ENCODE measurements at regions not wholly inside any gene's neighbourhood (a gene's known extent, or its start where the extent isn't known, plus 50 kb on each side); places are given as distances from the start of the nearest gene placed in this dataset.

GRCh38 chr2:12212841-12213597 lies 466.6 kb downstream of the LPIN1 start:
- H3K27ac Mint-ChIP-seq = no peak overlapping the region
- Histone ChIP-seq H3K27ac (ENCODE audit: low read depth, low read length) (no peak overlapping the region), H3K36me3 (ENCODE audit: insufficient read depth, low read length) (no peaks in the 10 kb centered on the region), H3K4me1 (ENCODE audit: insufficient read depth, low read length) (no peaks in the 10 kb centered on the region), H3K9me3 (ENCODE audit: control insufficient read depth in 1 of 2, low read length in 2 of 2) (no peaks in the 10 kb centered on the region), H3K27me3 (ENCODE audit: insufficient read depth, low read length) (no peaks in the 10 kb centered on the region), H3K4me3 (ENCODE audit: low read length in 2 of 2) (no peak overlapping the region)
- DNase-seq = no peak
- no peaks in the 10 kb centered on the region for H3K36me3 Mint-ChIP-seq
- POLR2A ChIA-PET (ENCODE audit: partially characterized antibody) = no interaction called here
- no peaks in the 10 kb centered on the region for H3K27me3 Mint-ChIP-seq
- CTCF ChIA-PET (ENCODE audit: partially characterized antibody) = no interaction called here
- intact Hi-C loops (cut with micrococcal nuclease) = no loop called here
- H3K4me1 Mint-ChIP-seq = no peaks in the 10 kb centered on the region
- no peak overlapping the region for H3K4me3 Mint-ChIP-seq
- H3K9me3 Mint-ChIP-seq = no peaks in the 10 kb centered on the region

GRCh38 chr2:12217175-12217574 lies 470.7 kb downstream of the LPIN1 start:
- intact Hi-C loops (cut with micrococcal nuclease) = no loop called here
- Mint-ChIP-seq H3K27ac (no peak overlapping the region), H3K4me3 (no peak overlapping the region), H3K27me3 (peaks cover 0 to 1% of the 10 kb centered on the region in 2 donors), H3K36me3 (no peaks in the 10 kb centered on the region), H3K4me1 (no peaks in the 10 kb centered on the region), H3K9me3 (peaks cover 0 to 7% (median 3%) of the 10 kb centered on the region in 8 donors)
- H3K9me3 ChIP-seq (ENCODE audit: control insufficient read depth in 1 of 2, low read length in 2 of 2) = no peaks in the 10 kb centered on the region
- H3K4me3 ChIP-seq (ENCODE audit: low read length in 2 of 2) = no peak overlapping the region
- no peaks in the 10 kb centered on the region for H3K36me3 ChIP-seq (ENCODE audit: insufficient read depth, low read length)
- ChIA-PET POLR2A (ENCODE audit: partially characterized antibody) (no interaction called here), CTCF (ENCODE audit: partially characterized antibody) (interaction anchor here (0.8 kb wide), 1 partner anchor 352 kb away, joined by 3 read pairs; no protein-coding TSS in a partner anchor)
- DNase-seq = no peak
- no peaks in the 10 kb centered on the region for H3K4me1 ChIP-seq (ENCODE audit: insufficient read depth, low read length)
- H3K27me3 ChIP-seq (ENCODE audit: insufficient read depth, low read length) = no peaks in the 10 kb centered on the region
- H3K27ac ChIP-seq (ENCODE audit: low read depth, low read length) = no peak overlapping the region

GRCh38 chr2:12219761-12220160 lies 473.3 kb downstream of the LPIN1 start:
- no peak overlapping the region for H3K4me3 ChIP-seq (ENCODE audit: low read length in 2 of 2)
- no peak overlapping the region for H3K27ac ChIP-seq (ENCODE audit: low read depth, low read length)
- DNase-seq = peak in 2 of 5 donors; percentile 0 to 5
- H3K36me3 ChIP-seq (ENCODE audit: insufficient read depth, low read length) = no peaks in the 10 kb centered on the region
- H3K4me1 Mint-ChIP-seq = no peaks in the 10 kb centered on the region
- peaks cover 6 to 30% (median 25%) of the 10 kb centered on the region in 8 donors for H3K9me3 Mint-ChIP-seq
- intact Hi-C loops (cut with micrococcal nuclease) = no loop called here
- H3K27me3 Mint-ChIP-seq = peaks cover 0 to 1% of the 10 kb centered on the region in 2 donors
- ChIA-PET POLR2A (ENCODE audit: partially characterized antibody) (no interaction called here), CTCF (ENCODE audit: partially characterized antibody) (no interaction called here)
- H3K27me3 ChIP-seq (ENCODE audit: insufficient read depth, low read length) = no peaks in the 10 kb centered on the region
- no peaks in the 10 kb centered on the region for H3K4me1 ChIP-seq (ENCODE audit: insufficient read depth, low read length)
- no peak overlapping the region for H3K27ac Mint-ChIP-seq
- peaks cover 0 to 9% of the 10 kb centered on the region in 2 donors for H3K9me3 ChIP-seq (ENCODE audit: control insufficient read depth in 1 of 2, low read length in 2 of 2)
- H3K4me3 Mint-ChIP-seq = no peak overlapping the region
- H3K36me3 Mint-ChIP-seq = peaks cover 8 to 10% of the 10 kb centered on the region in 2 donors

DNA sequence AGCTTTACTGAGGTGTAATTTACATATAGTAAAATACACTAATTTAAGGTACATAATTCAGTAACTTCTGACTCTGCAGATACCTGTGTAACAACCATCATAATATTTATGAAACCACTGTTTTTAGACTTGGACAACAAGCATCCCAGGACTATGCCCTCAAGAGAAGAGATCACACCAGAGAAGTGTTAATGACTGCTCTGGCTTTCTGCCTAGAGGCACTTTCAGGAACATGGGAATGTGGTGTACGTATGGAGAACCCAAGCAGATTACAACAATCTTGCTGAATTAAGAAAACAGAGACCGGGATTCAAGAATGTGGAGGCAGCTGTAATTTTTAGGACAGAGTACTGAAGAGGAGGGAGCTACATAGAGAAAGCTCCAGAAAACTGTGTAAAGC lies 475.2 kb downstream of the LPIN1 start:
- CTCF ChIA-PET (ENCODE audit: partially characterized antibody) = interaction anchor here (0.6 kb wide), 1 partner anchor 23 kb away, joined by 3 read pairs; no protein-coding TSS in a partner anchor
- intact Hi-C loops (cut with micrococcal nuclease) = no loop called here
- no peaks in the 10 kb centered on the region for H3K4me1 Mint-ChIP-seq
- H3K4me3 ChIP-seq (ENCODE audit: low read length in 2 of 2) = no peak overlapping the region
- no peaks in the 10 kb centered on the region for H3K36me3 ChIP-seq (ENCODE audit: insufficient read depth, low read length)
- no peak overlapping the region for H3K4me3 Mint-ChIP-seq
- H3K27me3 ChIP-seq (ENCODE audit: insufficient read depth, low read length) = no peaks in the 10 kb centered on the region
- H3K27ac ChIP-seq (ENCODE audit: low read depth, low read length) = no peak overlapping the region
- no peak for DNase-seq
- POLR2A ChIA-PET (ENCODE audit: partially characterized antibody) = no interaction called here
- H3K36me3 Mint-ChIP-seq = peaks cover 11 to 14% of the 10 kb centered on the region in 2 donors
- peaks cover 6 to 41% (median 30%) of the 10 kb centered on the region in 8 donors for H3K9me3 Mint-ChIP-seq
- peaks cover 0 to 1% of the 10 kb centered on the region in 2 donors for H3K27me3 Mint-ChIP-seq
- peak overlapping the region in 1 of 7 donors; percentile 31 for H3K27ac Mint-ChIP-seq
- peaks cover 0 to 9% of the 10 kb centered on the region in 2 donors for H3K9me3 ChIP-seq (ENCODE audit: control insufficient read depth in 1 of 2, low read length in 2 of 2)
- H3K4me1 ChIP-seq (ENCODE audit: insufficient read depth, low read length) = no peaks in the 10 kb centered on the region

DNA sequence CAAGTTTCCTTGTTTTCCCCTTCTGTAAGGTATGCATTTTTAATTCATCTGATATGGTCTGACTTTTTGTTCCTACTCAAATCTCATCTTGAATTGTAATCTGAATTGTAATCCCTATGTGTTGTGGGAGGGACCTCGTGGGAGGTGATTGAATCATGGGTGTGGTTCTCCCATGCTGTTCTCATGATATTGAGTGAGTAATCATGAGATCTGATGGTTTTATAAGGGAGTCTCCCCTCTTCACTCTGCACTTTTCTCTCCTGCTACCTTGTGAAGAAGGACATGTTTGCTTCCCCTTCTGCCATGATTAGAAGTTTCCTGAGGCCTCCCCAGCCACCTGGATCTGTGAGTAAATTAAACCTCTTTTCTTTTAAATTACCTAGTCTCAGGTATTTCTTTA lies 476.1 kb downstream of the LPIN1 start:
- no peak overlapping the region for H3K27ac Mint-ChIP-seq
- ChIA-PET POLR2A (ENCODE audit: partially characterized antibody) (no interaction called here), CTCF (ENCODE audit: partially characterized antibody) (no interaction called here)
- intact Hi-C loops (cut with micrococcal nuclease) = no loop called here
- Histone ChIP-seq H3K4me1 (ENCODE audit: insufficient read depth, low read length) (no peaks in the 10 kb centered on the region), H3K27ac (ENCODE audit: low read depth, low read length) (no peak overlapping the region), H3K9me3 (ENCODE audit: control insufficient read depth in 1 of 2, low read length in 2 of 2) (peaks cover 0 to 9% of the 10 kb centered on the region in 2 donors), H3K27me3 (ENCODE audit: insufficient read depth, low read length) (no peaks in the 10 kb centered on the region), H3K4me3 (ENCODE audit: low read length in 2 of 2) (no peak overlapping the region), H3K36me3 (ENCODE audit: insufficient read depth, low read length) (no peaks in the 10 kb centered on the region)
- H3K4me1 Mint-ChIP-seq = no peaks in the 10 kb centered on the region
- no peak overlapping the region for H3K4me3 Mint-ChIP-seq
- no peak for DNase-seq
- peaks cover 0 to 1% of the 10 kb centered on the region in 2 donors for H3K27me3 Mint-ChIP-seq
- peaks cover 11 to 14% of the 10 kb centered on the region in 2 donors for H3K36me3 Mint-ChIP-seq
- H3K9me3 Mint-ChIP-seq = peaks cover 6 to 41% (median 30%) of the 10 kb centered on the region in 8 donors

DNA sequence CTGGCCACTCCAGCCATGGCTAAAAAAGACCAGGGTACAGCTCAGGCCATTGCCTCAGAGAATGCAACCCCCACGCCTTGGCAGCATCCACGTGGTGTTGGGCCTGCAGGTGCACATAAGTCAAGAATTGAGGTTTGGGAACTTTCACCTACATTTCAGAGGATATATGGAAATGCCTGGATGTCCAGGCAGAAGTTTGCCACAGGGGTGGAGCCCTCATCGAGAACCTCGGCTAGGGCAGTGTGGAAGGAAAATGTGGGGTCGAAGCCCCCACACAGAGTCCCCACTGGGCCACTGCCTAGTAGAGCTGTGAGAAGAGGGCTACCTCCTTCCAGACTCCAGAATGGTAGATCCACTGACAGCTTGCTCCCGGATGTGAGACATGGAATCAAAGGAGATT lies 477.3 kb downstream of the LPIN1 start:
- intact Hi-C loops (cut with micrococcal nuclease) = no loop called here
- no peak overlapping the region for H3K27ac Mint-ChIP-seq
- DNase-seq = no peak
- no peaks in the 10 kb centered on the region for H3K4me1 Mint-ChIP-seq
- peaks cover 11 to 14% of the 10 kb centered on the region in 2 donors for H3K36me3 Mint-ChIP-seq
- ChIA-PET POLR2A (ENCODE audit: partially characterized antibody) (no interaction called here), CTCF (ENCODE audit: partially characterized antibody) (no interaction called here)
- Histone ChIP-seq H3K36me3 (ENCODE audit: insufficient read depth, low read length) (no peaks in the 10 kb centered on the region), H3K4me3 (ENCODE audit: low read length in 2 of 2) (no peak overlapping the region), H3K27me3 (ENCODE audit: insufficient read depth, low read length) (no peaks in the 10 kb centered on the region), H3K9me3 (ENCODE audit: control insufficient read depth in 1 of 2, low read length in 2 of 2) (peaks cover 0 to 9% of the 10 kb centered on the region in 2 donors), H3K4me1 (ENCODE audit: insufficient read depth, low read length) (no peaks in the 10 kb centered on the region), H3K27ac (ENCODE audit: low read depth, low read length) (no peak overlapping the region)
- peaks cover 0 to 1% of the 10 kb centered on the region in 2 donors for H3K27me3 Mint-ChIP-seq
- H3K9me3 Mint-ChIP-seq = peaks cover 6 to 41% (median 30%) of the 10 kb centered on the region in 8 donors
- no peak overlapping the region for H3K4me3 Mint-ChIP-seq

- H3K27me3 ChIP-seq (ENCODE audit: insufficient read depth, low read length) = no peaks in the 10 kb centered on the region
- H3K4me1 ChIP-seq (ENCODE audit: insufficient read depth, low read length) = no peaks in the 10 kb centered on the region
- Mint-ChIP-seq H3K36me3 (peaks cover 11 to 14% of the 10 kb centered on the region in 2 donors), H3K4me1 (no peaks in the 10 kb centered on the region), H3K4me3 (no peak overlapping the region), H3K9me3 (peaks cover 6 to 41% (median 29%) of the 10 kb centered on the region in 8 donors), H3K27ac (no peak overlapping the region), H3K27me3 (peaks cover 0 to under 1% of the 10 kb centered on the region in 2 donors)
- intact Hi-C loops (cut with micrococcal nuclease) = no loop called here
- no peak for DNase-seq
- no peak overlapping the region for H3K27ac ChIP-seq (ENCODE audit: low read depth, low read length)
- H3K9me3 ChIP-seq (ENCODE audit: control insufficient read depth in 1 of 2, low read length in 2 of 2) = peaks cover 0 to 9% of the 10 kb centered on the region in 2 donors
- ChIA-PET POLR2A (ENCODE audit: partially characterized antibody) (no interaction called here), CTCF (ENCODE audit: partially characterized antibody) (no interaction called here)
- no peaks in the 10 kb centered on the region for H3K36me3 ChIP-seq (ENCODE audit: insufficient read depth, low read length)
- no peak overlapping the region for H3K4me3 ChIP-seq (ENCODE audit: low read length in 2 of 2)
Measured at GRCh38 chr2:12226653-12227052, 480.2 kb downstream of the LPIN1 start.

Measured in CD4-positive, alpha-beta memory T cell (primary cell).